NCI-H524 treated with DMSO at 0.1 percent for 48 hours (cell line): ENCODE measurements at regions not wholly inside any gene's neighbourhood (a gene's known extent, or its start where the extent isn't known, plus 50 kb on each side); places are given as distances from the start of the nearest gene placed in this dataset.
"Not testable (repeated sequence)": the region's sequence is repeated elsewhere in the genome, so short reads cannot be mapped to it uniquely, and the experiment has no call there.

Experiments
- DNase-seq: peaks from one replicate; lab custom pipeline; 2025; lab: John Stamatoyannopoulos, UW

DNA sequence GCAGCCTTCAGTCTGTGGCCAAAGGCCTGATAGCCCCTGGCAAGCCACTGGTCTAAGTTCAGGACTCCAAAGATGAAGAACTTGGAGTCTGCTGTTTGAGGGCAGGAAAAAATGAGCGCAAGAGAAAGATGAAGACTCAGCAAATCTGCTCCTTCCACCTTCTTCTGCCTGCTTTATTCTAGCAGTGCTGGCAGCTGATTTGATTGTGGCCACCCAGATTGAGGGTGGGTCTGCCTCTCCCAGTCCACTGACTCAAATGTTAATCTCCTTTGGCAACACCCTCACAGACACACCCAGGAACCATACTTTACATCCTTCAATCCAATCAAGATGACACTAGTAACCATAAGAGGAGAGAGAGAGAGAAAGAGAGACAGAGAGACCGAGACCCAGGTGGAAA, 127.6 kb downstream of the UTP18 start:
- no peak for DNase-seq

- DNase-seq, result no peak
These were observed 129.5 kb downstream of the UTP18 start for GRCh38 chr17:51389875-51390274.

DNA sequence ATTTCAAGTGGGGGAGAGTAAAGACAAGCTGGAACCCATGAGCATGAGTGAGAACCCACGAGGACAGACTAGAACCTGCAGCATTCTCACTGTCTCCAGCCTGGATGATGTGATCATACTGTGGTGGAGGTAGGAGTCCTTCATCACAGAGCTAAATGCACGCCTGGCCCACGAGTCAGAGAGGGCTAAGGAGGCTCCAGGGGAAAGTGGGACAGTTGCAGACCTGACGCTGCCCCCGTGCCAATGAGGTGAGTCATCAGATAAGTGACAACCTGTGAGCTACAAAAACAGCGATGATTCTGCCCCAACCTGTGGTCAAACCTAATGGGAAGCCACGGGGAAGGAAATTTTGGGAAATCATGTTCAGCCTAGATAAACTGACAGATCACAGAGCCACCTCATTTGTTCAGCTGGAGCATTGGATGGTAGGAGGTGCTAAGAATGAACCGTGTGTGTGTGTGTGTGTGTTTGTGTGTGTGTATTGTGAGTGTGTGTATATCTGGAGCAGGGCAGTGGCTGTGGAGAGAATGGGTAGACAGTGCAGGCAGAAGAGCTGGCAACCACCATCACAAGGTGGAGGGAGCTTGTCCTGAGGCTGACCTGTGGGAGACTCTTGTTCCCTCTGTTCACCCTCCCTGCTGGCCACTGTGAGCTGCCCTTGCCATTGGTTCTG, 131.8 kb downstream of the UTP18 start:
- no peak for DNase-seq

- DNase-seq, result no peak
These were observed 135.3 kb downstream of the UTP18 start for GRCh38 chr17:51395621-51396020.

- DNase-seq, result no peak
These were observed 137.2 kb downstream of the UTP18 start for GRCh38 chr17:51397361-51398127.

GRCh38 chr17:51398128-51398525, 137.8 kb downstream of the UTP18 start:
- DNase-seq, result peak; percentile 62

DNA sequence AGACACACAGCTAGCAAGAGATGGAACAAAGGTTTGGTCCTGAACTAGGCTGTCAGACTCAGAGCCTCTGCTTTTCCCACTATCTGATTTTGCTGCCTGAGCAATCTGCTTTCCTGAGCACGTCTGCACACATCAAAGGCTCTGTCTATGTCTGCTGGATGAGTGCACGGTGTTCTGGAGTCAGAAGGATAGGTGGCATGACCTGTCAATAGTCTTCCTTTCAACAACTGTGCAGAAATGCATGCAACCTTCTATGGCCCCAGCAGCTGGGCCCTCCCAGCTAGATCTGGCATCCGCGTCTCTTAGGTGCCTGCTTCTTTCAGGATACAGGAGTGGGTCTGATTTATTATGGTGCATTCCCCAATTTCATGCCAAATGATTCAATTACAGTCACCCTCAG, 138.3 kb downstream of the UTP18 start:
- DNase-seq, result no peak

DNA sequence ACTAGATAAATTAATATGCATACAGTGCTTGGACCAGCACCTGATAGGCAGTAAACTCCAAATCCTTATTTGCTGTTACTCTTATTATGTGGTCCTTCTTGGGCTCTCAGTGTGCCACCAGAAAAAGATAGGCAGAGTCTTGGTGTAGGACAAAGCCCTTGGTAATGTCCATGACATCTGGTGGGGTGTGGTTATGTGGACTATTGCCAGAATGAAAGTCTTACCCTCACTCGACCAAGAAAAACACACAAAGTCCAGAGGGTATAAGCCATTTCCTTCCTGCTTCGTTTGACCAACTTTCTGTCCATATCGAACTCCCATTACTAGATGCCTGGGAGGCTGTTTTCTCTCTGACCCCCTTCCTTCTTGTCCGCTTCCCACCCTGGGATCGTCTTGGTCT, 140.9 kb downstream of the UTP18 start:
- DNase-seq, result no peak

GRCh38 chr17:51402899-51403298, 142.6 kb downstream of the UTP18 start:
- DNase-seq, result no peak

DNA sequence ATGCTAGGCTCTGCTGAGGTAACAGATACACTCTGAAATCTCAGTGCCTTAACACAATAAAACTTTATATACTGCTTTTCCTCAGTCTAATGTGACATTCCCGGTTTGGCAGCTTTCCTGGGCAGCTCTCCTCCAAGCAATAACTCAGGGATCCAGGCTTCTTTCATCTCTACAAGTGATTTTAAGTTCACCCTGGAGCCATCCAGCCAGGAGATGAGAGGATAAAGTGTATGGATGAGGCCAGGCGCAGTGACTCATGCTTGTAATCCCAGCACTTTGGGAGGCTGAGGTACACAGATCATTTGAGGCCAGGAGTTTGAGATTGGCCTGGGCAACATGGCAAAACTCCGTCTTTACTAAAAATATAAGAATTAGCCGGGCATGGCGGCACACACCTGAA, 147.2 kb downstream of the UTP18 start:
- no peak for DNase-seq

DNA sequence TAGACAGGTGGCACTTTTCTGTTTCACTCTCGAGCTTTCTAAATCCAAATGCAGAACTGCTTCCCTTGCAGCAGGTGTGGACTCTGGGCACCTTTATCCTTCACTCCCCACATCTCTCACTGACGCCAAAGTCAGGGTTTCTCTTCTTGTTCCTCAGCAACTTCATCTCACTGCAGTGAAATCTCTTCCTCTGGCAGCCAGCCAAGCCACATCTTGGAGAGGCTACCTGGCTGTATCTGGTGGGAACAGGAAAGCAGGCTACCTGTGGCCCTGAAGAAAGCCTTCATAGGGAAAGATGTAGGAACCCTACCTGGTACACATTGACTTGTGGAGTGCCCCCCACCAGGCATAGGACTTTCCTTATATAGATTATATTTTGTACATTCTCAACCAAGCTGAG, 159.1 kb downstream of the UTP18 start:
- DNase-seq, result no peak

DNA sequence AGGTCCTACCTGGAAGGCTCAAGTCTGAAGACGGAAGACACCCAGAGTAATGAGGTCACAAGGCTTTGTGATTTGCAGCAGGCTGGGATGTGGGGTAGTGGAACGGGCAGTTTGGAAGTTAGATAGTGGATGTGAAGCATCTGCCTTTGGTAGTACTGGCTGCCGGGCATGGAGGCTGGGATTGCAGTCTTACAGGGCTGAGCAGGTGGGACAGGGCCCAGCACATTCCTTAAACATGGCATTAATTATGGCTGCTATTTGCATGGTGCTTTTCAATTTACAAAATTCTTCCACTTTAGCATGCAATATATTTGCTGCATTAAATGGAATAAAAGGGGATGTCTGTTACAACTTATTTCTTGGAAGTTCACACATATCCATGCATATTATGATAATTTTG, 161.2 kb downstream of the UTP18 start:
- no peak for DNase-seq

GRCh38 chr17:51422634-51423033, 162.3 kb downstream of the UTP18 start:
- DNase-seq, result no peak

- DNase-seq, result no peak
These were observed 163.2 kb downstream of the UTP18 start for GRCh38 chr17:51423421-51424160.

GRCh38 chr17:51425773-51426172, 165.4 kb downstream of the UTP18 start:
- DNase-seq, result no peak

DNA sequence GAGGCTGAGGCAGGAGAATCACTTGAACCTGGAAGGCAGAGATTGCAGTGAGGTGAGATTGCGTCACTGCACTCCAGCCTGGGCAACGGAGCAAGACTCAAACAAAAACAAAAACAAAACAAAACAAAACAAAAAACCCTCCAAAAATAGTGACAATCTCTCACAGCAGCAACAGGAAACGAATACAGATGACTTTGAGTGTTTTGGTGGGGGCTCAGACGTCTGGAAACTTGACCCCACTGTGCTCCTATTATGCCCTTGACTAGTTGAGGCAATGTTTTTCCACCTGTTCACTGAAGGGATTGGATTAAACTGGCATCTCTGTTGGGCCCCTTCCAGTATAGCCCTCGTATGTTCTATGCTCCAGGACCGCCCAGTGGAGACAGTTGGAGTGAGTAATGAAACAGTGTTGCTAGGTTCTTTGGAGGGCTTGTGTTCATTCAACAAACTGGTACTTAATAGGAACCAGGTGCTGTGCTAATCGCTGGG, 167.0 kb downstream of the UTP18 start:
- no peak for DNase-seq

DNA sequence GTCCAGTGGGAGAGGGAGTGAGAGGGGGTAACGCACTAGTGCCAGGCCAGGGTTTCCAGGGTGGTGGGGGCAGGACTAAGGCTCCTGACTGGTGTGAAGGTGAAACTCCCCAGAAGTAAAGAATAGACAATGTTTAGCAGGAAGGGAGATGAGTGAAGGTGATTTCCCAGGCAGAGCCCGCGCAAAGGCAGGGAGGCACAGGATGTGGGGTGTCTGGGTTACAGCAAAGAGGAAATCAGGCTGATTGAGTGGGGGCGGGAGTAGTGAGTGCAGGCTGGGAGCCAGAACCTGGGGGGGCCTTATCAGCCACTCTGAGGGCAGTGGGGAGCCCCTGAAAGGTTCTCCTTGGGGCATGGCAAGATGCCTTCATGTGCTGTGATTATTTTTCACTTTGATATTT, 167.5 kb downstream of the UTP18 start:
- no peak for DNase-seq

DNA sequence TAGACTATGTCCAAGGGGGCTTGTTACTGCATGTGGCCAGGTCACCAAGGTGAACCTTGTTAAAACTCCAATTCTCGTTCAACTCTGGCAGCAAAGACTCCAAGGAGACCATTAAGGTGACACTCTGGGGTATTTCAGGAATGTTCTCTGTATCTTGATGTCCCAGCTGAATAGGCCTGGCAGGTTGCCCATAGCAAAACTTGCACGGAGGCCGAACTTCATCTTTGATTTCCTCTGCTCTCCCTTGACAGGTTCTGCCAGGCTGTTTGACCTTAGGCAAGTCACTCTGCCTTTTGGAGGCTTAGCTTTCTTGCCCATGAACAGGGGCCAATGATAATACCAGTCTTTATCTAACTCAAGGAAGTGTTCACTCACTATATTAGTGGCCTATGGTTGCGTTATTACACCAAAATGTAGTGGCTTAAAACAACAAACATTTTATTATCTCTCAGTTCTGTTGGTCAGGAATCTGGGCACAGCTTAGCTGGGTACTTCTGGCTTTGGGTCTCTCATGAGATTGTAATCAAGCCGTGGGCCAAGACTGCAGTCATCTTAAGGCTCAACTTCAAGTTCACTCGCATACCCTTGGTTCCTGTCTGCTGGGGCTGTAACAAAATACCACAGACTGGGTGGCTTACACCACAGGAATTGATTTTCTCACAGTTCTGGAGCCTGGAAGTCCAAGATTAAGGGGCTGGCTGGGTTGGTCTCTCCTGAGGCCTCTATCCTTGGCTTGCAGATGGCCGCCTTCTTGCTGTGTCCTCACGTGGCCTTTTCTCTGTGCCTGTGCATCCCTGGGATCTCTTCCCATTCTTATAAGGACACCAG, 168.5 kb downstream of the UTP18 start:
- DNase-seq, result no peak

- DNase-seq, result not testable (repeated sequence)
These were observed 169.6 kb downstream of the UTP18 start for GRCh38 chr17:51429938-51430337.

- DNase-seq, result no peak
These were observed 170.2 kb downstream of the UTP18 start for GRCh38 chr17:51430591-51430990.

DNA sequence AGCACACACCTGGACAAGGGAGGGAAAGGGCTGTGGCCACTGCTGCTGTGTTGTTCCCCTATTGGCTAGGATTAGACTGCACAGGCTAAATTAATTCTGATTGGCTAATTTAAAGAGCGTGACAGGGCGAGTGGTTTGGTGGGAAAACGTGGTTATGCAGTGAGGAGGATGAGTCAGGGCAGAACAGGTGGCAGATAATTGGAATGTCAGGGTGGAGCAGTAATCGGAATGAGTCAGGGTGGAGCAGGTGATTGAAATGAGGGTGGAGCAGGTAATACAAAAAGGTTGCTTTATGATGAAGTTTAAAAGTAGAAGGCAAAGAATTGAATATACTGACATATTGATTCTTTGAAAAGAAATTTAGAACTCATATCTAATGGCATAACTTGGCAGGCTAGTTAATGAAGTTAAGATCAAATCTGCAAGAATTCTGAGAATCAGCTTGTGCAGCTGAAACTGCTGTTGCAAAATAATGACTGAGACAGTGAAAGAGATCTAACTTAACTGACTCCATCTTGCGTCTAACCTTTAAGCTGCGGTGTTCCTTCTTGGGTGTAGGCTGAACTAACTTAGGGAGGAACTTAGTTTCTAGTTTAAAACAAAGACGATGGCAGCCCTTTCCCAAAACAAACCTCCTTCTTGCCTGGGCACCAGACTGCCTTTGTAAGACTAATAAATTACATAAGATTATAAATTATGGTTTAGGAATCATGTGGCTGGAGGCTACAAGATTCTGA, 174.3 kb downstream of the UTP18 start:
- DNase-seq, result no peak
